GM11168 (cell line): ENCODE measurements at regions not wholly inside any gene's neighbourhood (a gene's known extent, or its start where the extent isn't known, plus 50 kb on each side); places are given as distances from the start of the nearest gene placed in this dataset.
"Not testable (repeated sequence)": the region's sequence is repeated elsewhere in the genome, so short reads cannot be mapped to it uniquely, and the experiment has no call there.

Experiments
- in situ Hi-C: fragments of 300-500 bp; cut with MboI; formaldehyde crosslinking; loops from one replicate; pipeline ENCODE4 v1.12.0; 2022; ENCODE audit warnings: low sequenced_read_pairs; ENCODE audit not compliant: unreplicated experiment

DNA sequence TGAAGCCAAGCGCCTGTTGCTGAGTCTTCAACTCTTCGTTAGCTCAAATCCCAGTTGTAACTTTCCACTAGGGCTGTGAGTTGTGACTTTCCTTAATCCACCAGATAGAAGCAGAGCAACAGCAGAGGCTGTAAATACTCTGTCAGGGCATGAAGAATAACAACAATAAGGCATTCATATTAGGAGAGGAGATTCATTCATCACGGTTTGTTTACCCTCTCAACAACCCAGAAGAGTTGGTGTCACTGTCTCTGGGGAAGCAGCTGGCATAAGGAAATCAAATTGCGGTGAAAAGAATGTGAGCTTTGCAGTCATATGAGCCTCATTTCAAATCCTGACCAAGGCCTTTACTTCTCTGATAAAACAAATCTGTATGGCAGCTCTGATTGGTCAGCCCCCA lies 184.8 kb downstream of the SHQ1 start:
- in situ Hi-C loops: loop anchor here (25.0 kb wide), 1 partner anchor 424 kb away; no protein-coding TSS in a partner anchor

DNA sequence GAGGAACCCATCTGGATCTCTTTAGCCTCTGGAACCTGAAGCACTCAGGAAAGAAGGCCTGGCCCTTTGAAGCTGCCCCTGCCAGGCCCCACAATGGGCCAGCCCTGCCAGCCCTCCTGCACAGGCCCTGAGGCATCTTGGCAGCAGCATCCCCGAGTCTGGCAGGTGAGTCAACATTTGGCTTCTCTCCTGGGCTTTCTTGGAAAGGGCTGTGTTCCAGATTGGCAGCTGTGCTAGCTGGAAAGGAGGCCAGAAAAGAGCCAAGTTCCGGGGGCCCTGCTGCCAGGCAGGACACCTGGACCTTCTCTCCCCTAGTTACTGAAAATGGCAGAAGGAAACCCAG lies 187.2 kb downstream of the SHQ1 start:
- in situ Hi-C loops: loop anchor here (25.0 kb wide), 1 partner anchor 426 kb away; no protein-coding TSS in a partner anchor

DNA sequence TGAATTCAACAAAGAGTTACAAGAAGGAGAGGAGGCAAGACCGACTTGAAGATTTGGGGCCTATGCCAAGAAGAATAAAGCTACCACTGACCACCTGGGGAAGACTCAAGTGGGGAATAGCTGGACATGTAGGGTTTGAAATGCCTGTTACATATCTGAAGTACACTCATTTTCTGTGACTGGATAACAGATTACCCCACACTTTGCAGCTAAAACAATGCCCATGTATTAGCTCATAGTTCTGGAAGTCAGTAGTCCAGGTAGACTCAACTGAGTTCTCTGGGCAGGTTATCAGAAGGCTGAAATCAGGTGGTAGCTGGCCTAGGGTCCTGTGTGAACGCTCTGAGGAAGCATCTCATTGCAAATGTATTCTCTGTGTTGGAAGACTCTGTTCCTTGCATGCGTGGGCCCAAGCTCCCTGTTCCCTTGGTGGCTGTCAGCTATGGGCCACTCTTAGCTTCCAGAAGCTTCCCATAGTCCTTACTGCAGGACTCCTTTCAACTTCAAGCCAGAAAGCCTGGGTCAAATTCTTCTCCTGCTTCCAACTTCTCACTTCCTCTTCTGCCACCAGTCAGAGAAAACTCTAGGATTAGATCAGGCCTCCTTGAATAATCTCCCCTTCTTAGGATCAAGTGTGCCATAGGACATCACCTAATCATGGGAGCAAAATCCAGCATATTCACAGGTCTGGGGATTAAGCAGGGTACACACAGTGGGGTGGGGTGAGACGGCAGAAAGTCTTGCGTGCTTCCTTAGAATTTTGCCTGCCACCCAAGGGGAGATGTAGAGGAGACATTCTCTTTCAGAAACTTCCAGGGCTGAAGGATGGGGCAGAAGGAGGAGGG lies 187.8 kb downstream of the SHQ1 start:
- in situ Hi-C loops: loop anchor here (25.0 kb wide), 1 partner anchor 427 kb away; no protein-coding TSS in a partner anchor

DNA sequence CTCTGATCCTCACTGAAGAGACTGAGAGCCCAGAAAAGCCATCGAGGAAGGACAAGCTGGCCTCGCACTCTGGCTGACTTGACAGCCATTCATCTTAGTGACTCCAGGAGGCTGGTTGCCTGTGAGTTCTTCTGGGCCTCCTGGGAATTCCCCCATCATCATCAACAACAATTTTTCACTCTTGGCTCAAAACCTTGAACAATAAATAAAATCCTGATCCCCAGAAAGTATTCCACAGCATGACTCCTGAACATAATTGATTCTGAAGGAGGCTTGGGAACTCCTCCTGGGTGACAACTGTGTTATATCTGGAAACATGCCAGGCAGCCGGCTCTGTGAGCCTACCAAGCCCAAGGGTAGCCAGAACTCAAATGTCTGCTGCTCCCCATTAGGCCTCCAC lies 188.6 kb downstream of the SHQ1 start:
- in situ Hi-C loops: loop anchor here (25.0 kb wide), 1 partner anchor 428 kb away; no protein-coding TSS in a partner anchor

DNA sequence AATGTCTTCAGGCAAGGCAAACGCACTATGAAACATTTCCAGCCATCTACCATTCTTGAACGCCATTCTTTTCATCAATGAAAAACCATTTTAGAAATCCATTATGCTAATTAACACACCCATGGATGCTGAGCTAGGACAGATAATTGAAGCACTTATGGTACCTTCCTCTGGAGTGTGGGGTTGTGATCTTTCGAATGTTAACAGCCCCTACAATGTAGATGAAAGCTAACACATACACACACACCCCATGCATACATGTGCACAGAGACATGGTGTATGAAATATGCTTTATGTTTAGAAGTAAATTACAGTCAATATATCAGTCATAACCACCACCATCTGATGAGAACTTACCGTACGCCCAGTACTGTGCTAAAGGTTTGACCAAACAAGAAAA lies 189.1 kb downstream of the SHQ1 start:
- in situ Hi-C loops: loop anchor here (25.0 kb wide), 1 partner anchor 428 kb away; no protein-coding TSS in a partner anchor

DNA sequence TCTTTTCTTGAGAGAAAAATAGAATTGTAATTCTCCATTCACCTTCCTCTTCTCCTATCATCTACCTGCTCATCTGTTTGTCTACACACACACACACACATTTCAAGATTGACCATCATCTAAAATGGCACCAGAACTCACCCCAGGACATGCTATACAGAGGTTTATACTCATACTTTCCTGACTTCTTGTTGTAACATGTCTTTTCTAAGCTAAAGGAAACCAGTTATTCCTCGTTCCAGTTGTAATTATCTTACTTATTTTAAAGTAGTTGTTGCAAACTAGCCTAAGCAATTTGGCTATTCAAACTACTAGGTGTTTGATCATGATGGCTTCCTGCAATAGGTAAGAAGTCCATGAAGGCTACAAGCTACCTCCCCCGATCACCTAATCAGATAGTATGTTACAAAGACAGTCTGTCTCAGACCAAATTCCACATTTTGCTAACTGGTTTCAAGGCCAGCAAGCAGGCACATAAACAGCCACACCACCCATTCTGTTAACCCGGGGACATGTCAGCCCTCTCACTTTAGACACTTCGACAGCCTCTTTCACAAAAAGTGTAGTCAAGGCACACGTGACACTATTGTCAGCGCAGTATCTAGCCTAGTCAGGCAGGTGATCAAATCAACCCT lies 189.7 kb downstream of the SHQ1 start:
- in situ Hi-C loops: loop anchor here (25.0 kb wide), 1 partner anchor 429 kb away; no protein-coding TSS in a partner anchor

DNA sequence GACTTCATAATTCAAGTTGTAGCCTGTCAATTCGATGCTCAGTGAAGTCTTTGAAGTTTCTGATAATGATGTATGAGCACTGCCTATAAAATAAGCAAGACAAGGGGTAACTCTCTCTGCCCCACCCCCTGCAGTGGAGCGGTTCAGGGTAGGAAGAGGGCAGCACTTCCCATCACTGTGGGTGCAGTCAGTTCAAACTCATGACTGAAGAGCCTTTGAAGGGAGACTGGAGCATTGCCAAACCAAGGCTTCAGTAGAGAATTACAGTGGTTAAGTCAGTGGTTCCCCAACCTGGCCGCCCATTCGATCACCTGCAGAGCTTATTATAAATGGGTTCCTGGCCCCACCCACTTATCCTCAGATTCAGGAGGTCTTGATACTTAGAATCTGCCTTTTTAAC lies 190.6 kb downstream of the SHQ1 start:
- in situ Hi-C loops: loop anchor here (25.0 kb wide), 1 partner anchor 430 kb away; no protein-coding TSS in a partner anchor

DNA sequence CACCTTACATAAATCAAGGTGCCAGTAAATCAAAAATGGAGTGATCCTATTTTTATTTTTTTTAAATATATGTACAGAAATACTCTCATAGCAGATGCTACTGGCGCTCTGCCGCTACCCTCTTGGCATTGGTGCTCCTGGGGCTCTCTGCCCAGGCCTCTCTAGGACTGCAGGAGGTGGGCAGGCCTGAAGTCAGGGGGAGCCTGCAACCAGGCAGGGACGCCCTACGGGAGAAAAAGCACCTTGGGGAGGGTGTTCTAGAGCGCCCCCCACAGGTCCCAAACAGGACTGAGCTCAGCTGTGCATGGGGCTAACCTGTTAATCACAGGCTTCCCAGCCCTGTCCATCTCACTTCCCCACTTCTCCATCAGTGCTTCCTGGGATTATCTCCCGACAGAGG lies 192.5 kb downstream of the SHQ1 start:
- in situ Hi-C loops: loop anchor here (25.0 kb wide), 1 partner anchor 432 kb away; no protein-coding TSS in a partner anchor

DNA sequence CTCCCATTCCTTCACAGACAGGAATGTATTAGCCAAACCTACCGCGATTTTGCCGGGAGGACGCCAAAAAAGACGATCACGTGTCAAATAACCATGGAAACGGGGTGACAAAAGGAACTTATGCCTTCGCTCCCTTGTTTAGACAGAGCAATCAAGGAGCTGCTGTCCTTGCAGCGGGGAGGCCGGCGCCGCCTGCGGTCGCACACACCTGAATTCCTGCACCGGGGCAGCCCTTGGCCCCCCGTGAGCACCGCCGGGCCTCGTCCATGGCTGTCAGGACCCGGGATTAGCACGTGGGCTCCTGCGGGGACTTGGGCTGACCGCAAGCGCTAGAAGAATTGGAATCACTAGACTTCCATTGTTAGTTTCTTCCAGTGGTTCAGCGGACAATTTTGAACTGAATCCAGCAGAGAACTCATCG lies 193.1 kb downstream of the SHQ1 start:
- in situ Hi-C loops: loop anchor here (25.0 kb wide), 1 partner anchor 432 kb away; no protein-coding TSS in a partner anchor

DNA sequence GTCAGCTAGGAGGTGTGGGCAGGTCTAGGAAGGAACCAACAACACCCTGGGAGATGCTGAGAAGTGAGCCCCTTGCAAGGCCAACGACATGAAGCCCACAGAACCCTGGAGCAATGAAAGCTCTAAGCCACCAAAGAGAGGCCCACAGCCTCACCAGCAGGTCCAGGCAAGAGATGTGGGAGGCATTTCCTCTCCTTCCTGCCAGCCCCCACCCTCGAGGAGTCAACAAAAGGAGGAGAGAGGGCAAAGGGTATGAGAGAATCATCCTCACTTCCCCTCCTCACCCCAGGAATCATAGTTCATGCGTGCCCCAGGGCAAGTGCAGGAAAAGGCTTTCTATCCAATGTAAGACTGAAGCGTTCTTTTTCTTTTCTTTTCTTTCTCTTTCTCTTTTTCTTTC lies 195.8 kb downstream of the SHQ1 start:
- in situ Hi-C loops: loop anchor here (25.0 kb wide), 1 partner anchor 435 kb away; no protein-coding TSS in a partner anchor

DNA sequence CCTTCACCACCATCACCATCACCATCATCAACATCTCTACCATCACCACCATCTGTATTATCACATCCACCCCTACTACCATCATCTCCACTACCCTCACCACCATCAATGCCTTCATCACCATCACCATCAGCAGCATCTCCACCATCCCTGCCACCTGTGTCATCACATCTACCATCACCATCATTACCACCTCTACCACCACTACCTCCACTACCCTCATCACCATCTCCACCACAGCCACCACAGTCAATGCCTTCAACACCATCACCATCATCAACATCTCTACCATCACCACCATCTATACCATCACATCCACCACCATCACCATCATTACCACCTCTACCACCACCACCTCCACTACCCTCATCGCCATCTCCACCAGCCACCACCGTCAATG lies 196.7 kb downstream of the SHQ1 start:
- in situ Hi-C loops: loop anchor here (25.0 kb wide), 1 partner anchor 436 kb away; no protein-coding TSS in a partner anchor

DNA sequence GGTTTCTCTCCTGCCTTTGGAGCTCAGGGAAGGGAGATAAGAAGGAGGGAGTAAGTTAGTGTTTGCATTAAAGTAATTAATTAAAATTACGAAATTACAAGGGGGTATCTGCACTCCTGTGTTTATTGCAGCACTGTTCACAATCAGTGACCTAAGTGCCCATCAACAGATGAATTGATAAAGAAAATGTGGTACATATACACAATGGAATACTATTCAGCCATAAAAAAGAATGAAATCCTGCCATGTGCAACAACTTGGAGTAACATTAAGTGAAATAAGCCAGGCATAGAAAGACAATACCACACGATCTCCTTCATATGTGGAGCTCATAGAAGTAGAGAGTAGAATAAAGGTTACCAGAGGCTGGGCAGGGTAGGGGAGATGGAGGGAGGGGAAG lies 202.0 kb downstream of the SHQ1 start:
- in situ Hi-C loops: no loop called here

DNA sequence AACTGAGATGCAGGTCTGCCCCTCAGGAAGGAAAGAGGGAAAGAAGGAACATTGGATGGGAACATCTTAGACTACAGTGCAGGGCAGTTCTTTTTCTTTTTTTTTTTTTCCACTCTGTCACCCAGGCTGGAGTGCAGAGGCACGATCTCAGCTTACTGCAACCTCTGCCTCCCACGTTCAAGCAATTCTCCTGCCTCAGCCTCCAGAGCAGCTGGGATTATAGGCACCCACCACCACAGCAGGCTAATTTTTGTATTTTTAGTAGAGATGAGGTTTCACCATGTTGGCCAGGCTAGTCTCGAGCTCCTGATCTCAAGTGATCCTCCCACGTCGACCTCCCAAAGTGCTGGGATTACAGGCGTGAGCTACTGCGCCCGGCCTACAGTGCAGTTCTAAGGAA lies 204.6 kb downstream of the SHQ1 start:
- in situ Hi-C loops: not testable (repeated sequence)

DNA sequence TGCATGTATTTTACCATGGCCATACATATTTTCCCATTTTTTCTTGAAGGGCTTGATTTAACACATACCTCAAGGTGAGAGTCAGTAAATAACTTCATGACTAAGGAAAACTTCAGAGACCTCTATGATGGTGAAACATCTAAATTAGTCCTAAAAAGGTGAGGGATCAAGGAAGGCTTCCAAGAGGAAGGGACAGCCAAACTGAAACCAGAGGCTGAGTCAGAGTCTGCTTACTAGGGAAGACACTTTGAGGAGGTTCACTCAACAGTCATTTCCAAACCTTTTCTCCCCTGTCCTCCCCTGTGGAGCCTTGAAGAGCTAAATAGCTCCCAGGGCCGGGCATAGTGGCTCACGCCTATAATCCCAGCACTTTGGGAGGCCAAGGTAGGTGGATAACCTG lies 206.6 kb downstream of the SHQ1 start:
- in situ Hi-C loops: no loop called here

DNA sequence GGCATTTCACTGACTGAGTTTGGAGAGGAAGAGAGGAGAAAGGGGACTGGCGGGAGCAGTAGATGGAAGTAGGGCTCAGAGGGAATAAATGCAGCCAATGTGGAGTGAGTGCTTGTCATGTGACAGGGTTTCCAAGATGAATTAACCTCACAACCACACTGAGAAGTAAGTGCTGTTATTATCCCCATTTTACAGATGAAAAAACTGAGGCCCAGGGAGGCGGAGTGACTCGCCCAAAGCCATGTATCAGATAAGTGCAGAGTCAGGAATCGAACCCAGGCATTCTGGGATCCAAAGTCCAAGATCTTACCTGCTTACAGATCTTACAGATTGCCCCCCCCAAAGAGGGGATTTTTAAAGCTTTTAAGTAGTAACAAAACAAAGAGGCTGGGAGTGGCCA lies 207.2 kb downstream of the SHQ1 start:
- in situ Hi-C loops: no loop called here

DNA sequence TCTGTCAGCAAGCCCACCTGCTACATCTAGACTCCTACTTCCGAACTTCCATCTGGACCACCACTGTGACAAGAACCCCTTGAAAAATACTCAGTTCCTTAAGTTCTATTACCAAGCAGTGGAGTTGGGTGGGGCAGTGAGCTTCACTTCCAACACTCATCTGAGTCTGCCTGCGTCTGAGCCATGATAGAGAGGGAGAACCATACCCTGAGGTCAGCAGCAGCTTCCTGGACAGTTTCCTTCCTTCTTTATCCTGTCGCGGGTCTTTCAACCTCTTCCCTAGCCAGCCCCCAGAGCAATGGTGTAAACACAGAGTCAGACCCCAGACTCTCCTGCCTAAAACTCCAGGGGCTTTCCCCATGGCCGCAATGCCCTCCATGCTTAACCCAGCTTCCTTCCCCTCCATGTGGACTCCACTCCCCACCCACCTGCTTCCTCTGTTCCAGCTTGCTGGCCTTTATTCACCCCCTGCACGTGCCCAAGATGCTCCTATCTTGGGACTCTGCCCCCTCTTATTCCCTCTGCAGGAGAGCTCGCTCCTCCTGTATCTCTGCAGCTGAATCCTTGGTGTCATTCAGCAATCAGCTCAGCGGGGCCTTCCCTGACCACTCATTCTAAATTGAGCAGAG lies 211.2 kb downstream of the SHQ1 start:
- in situ Hi-C loops: no loop called here

DNA sequence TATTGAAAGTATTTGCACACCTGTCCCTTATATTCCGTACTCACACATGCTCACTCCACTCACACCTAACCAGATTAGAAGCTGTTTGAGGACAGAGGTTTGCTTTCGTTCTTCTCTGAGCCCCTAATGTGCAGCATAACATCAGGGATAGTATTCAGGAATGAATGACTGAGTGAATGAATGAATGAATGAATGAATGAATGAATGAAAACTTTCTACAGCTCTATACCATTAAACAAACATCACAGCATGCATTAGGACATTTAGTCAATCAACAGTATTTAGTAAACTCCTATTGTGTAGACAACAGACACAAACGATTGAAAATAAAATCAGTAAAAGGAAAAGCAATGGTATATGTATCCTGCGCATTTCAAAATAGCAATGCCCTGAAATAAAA lies 212.7 kb downstream of the SHQ1 start:
- in situ Hi-C loops: no loop called here

DNA sequence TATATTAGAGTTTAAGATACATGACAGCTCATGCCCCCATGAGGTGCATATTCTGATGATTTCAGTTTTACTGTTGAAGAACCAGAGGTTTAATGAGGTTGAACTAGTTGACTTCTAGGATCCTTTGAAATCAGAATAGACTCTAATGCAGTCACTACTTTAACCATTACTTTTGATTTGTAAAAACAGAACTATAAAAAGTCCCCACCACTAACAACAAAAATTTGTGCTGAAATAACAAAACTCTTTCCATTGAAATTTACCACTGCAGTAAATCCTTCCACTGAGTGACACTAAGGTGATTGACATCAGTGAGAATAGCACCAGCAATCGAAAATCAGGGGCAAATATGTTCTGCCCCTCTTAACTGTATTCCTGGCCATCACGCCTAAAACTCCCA lies 214.1 kb downstream of the SHQ1 start:
- in situ Hi-C loops: no loop called here

DNA sequence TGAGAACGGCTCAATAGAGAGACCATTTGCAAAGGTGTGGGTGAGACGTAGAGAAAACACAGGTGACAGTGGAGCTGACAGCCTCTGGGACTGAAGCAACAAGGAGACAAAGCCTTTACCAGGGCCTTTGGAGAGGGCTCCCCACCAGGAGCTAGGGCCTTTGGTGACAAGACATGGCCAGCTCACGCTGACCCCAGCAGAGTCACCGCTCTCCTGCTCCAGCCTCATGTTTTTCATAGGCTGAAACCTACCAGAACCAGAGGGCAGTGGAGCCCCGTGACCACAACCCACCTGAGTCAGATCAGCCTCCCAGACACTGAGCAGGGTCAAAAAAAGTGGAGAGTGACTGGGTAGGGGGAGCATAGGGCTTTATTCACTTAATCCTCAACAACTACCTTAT lies 214.7 kb downstream of the SHQ1 start:
- in situ Hi-C loops: no loop called here

DNA sequence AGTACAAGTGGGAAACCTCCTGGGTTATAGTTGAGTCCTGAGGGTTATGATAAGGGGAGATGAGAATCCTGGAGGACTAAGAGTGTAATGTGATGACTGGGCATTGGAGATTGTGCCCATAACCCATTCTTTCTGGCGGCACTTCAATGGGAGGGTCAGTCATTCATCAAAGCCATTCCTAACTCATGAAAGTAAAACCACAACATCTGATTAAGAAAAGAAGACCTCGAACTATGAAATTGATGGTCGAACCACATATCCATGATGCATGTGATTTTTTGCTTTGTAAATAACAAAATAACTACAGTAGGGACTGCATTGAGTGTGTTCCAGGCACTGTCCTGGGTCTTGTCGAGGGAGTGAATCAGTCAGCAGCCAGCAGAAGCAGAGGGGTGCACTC lies 215.1 kb downstream of the SHQ1 start:
- in situ Hi-C loops: no loop called here

DNA sequence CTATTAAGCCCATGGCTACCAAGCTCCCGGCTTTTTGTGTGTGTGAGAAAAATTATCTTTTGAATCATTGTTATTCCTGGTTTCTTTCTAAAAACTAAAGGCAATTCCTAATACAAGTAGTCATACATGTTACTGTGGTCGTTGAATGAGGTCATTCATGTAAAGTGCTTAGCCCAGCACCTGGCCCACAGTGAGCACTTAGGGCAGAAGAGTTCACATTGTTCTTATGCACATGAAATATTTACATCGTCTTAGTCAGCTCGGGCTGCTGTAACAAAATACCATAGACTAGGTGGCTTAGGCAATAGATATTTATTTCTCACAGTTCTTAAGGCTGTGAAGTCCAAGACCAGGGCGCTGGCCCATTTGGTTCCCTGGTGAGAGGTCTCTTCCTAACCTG lies 216.1 kb downstream of the SHQ1 start:
- in situ Hi-C loops: no loop called here
